ENCODE measurements at regions not wholly inside any gene's neighbourhood (a gene's known extent, or its start where the extent isn't known, plus 50 kb on each side); places are given as distances from the start of the nearest gene placed in this dataset.

- no peak for DNase-seq
Observed at GRCh38 chr11:70712471-70712870, 314.1 kb downstream of the CTTN start.

- DNase-seq = no peak
Observed at GRCh38 chr11:70713086-70713835, 314.9 kb downstream of the CTTN start.

- no peak for DNase-seq
Observed at GRCh38 chr11:70713988-70714665, 315.8 kb downstream of the CTTN start.

GRCh38 chr11:70715166-70715951 lies 317.0 kb downstream of the CTTN start:
- DNase-seq = no peak

- no peak for DNase-seq
Observed at GRCh38 chr11:70716216-70716615, 317.9 kb downstream of the CTTN start.

GRCh38 chr11:70716986-70717775 lies 318.9 kb downstream of the CTTN start:
- no peak for DNase-seq

- no peak for DNase-seq
Observed at GRCh38 chr11:70717936-70718595, 319.7 kb downstream of the CTTN start.

- no peak for DNase-seq
Observed at GRCh38 chr11:70719516-70719915, 321.2 kb downstream of the CTTN start.

GRCh38 chr11:70720281-70720680 lies 322.0 kb downstream of the CTTN start:
- DNase-seq = no peak

- no peak for DNase-seq
Observed at GRCh38 chr11:70721006-70721405, 322.7 kb downstream of the CTTN start.

- no peak for DNase-seq
Observed at GRCh38 chr11:70725278-70725677, 326.9 kb downstream of the CTTN start.

- no peak for DNase-seq
Observed at GRCh38 chr11:70725739-70726138, 327.4 kb downstream of the CTTN start.

GRCh38 chr11:70727021-70727420 lies 328.7 kb downstream of the CTTN start:
- no peak for DNase-seq

- DNase-seq = peak; percentile 76
Observed at GRCh38 chr11:70727899-70728620, 329.7 kb downstream of the CTTN start.

GRCh38 chr11:70729949-70730348 lies 331.6 kb downstream of the CTTN start:
- no peak for DNase-seq

- DNase-seq = no peak
Observed at GRCh38 chr11:70730411-70730810, 332.1 kb downstream of the CTTN start.

- no peak for DNase-seq
Observed at GRCh38 chr11:70731271-70732022, 333.1 kb downstream of the CTTN start.

GRCh38 chr11:70732023-70732880 lies 333.9 kb downstream of the CTTN start:
- no peak for DNase-seq

- no peak for DNase-seq
Observed at GRCh38 chr11:70732881-70733196, 334.5 kb downstream of the CTTN start.
